Activated naive CD8-positive, alpha-beta T cell treated with anti-CD3 and anti-CD28 coated beads for 36 hours (primary cell): ENCODE measurements at regions not wholly inside any gene's neighbourhood (a gene's known extent, or its start where the extent isn't known, plus 50 kb on each side); places are given as distances from the start of the nearest gene placed in this dataset.

ENCODE experiments used
- DNase-seq: peaks from one replicate; pipeline ENCODE4 v3.0.0; 2021
- H3K27ac Mint-ChIP-seq: one replicate; pipeline ENCODE4 v1.8.0; 2022; ENCODE audit warnings: mild to moderate bottlenecking, moderate library complexity, mixed read lengths
- H3K27me3 Mint-ChIP-seq: one replicate; pipeline ENCODE4 v1.8.0; 2022; ENCODE audit warnings: mild to moderate bottlenecking, mixed read lengths
- H3K36me3 Mint-ChIP-seq: one replicate; pipeline ENCODE4 v1.8.0; 2021; ENCODE audit warnings: mild to moderate bottlenecking, mixed read lengths
- H3K4me1 Mint-ChIP-seq: one replicate; pipeline ENCODE4 v1.8.0; 2021; ENCODE audit warnings: mixed read lengths
- H3K4me3 Mint-ChIP-seq: one replicate; pipeline ENCODE4 v1.8.0; 2022; ENCODE audit warnings: mild to moderate bottlenecking, moderate library complexity, mixed read lengths
- H3K9me3 Mint-ChIP-seq: one replicate; pipeline ENCODE4 v1.8.0; 2022; ENCODE audit warnings: mixed read lengths

DNA sequence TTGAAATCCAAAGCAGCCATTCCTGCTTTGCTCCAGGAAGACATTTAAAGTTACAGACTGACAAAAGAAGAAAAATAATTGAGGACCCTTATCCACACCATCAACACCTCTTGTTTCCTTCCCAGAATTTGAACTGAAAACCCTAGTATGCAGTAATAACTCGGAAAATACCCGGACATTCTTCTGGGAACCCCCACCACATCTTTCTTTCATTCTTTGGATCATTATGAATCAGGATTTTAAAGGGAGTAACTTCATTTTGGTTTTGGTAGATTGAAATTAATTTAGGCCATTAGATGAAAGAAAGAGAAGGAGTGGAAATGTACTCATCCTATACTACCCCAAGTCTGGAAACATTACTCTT, 213.8 kb upstream of the MARCKS start:
- DNase-seq: no peak
- Mint-ChIP-seq H3K4me1 (no peaks in the 10 kb centered on the region), H3K36me3 (no peaks in the 10 kb centered on the region), H3K9me3 (no peaks in the 10 kb centered on the region), H3K27me3 (peaks cover 21% of the 10 kb centered on the region), H3K27ac (no peak overlapping the region), H3K4me3 (no peak overlapping the region)

DNA sequence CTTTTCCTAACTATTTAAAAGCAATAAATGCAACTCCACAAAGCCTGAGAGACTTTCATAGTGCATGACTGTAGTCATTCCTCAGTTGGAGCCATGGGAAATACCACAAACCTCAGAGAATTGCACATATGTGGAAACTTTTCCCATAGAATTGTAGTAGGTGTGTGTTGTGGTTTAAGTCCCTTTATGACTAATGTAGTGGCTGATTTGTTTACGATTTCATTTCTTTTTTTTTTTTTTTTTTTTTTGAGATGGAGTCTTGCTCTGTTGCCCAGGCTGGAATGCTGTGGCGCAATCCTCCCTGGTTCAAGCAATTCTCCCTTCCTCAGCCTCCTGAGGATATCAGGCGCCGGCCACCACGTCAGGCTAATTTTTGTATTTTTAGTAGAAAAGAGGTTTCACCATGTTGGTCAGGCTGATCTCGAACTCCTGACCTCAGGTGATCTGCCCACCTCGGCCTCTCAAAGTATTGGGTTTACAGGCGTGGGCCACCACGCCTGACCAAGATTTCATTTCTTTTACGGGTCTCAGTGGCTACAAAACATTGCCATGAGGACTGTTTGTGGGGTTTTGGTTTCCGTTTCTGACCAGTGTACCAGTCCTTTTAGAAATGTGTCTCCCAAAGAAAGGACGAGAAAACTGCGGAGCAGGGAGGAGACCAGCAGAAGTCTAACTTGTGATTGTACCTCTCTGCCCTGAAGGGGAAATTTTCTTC, 212.1 kb upstream of the MARCKS start:
- Mint-ChIP-seq H3K4me3 (no peak overlapping the region), H3K27ac (no peak overlapping the region), H3K9me3 (no peaks in the 10 kb centered on the region), H3K27me3 (peaks cover 22% of the 10 kb centered on the region), H3K36me3 (no peaks in the 10 kb centered on the region), H3K4me1 (no peaks in the 10 kb centered on the region)
- no peak for DNase-seq

DNA sequence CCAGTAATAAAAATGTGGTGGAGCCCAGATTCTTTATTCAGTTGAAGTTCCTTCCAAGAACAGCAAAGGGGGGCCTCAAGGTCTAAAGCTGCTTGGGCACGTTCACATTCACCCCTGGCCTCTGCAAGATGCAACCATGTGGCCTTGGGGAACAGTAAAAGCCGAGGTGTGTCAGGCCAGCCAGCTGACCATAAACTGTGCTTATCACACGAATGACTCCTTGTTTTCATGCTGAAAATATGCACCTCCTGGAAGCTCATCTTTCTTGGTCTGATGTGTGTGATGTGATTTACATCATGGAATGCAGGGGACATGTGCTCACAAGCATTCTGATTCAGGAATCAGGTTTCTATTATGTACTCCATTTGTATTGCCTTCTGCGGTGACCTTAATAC, 211.6 kb upstream of the MARCKS start:
- Mint-ChIP-seq H3K9me3 (no peaks in the 10 kb centered on the region), H3K4me3 (no peak overlapping the region), H3K27ac (no peak overlapping the region), H3K36me3 (no peaks in the 10 kb centered on the region), H3K4me1 (no peaks in the 10 kb centered on the region), H3K27me3 (peaks cover 22% of the 10 kb centered on the region)
- DNase-seq: no peak

DNA sequence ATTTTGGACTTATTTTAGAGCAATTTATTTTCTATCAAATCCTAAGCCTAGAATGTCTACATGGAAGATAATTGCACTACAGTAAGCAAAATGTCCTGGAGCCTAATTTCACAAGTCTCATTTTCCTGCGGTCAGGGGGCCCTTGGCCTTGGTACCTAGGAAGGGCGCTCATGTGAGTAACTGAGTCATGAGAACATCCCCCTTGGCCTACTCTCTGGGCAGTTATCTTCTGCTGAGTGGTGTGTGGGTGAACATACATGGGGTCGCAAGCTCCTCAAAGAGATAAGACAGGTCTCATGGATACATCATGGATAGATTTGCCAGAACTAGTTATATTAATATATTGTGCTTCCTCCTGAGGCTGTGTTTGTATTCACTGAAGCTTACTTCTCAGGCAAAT, 211.2 kb upstream of the MARCKS start:
- DNase-seq: no peak
- H3K4me3 Mint-ChIP-seq: no peak overlapping the region
- no peak overlapping the region for H3K27ac Mint-ChIP-seq
- H3K4me1 Mint-ChIP-seq: no peaks in the 10 kb centered on the region
- H3K27me3 Mint-ChIP-seq: peaks cover 26% of the 10 kb centered on the region
- no peaks in the 10 kb centered on the region for H3K9me3 Mint-ChIP-seq
- no peaks in the 10 kb centered on the region for H3K36me3 Mint-ChIP-seq

DNA sequence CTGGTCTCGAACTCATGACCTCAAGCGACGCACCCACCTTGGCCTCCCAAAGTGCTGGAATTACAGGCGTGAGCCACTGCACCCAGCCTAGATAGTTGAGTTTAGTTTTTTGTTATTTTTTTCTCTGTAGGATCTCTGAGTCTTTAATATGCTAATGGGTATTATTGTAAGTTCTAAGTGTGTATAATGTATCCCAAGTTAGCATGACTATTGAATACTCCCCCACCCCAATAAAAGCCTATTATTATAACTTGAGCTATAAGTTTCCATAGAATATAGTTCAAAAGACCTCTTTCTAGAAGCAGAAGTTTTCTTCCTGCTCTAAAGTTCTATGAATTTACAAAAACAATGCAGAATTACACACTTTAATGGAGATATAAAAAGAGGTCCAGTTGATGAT, 210.4 kb upstream of the MARCKS start:
- H3K36me3 Mint-ChIP-seq: no peaks in the 10 kb centered on the region
- no peaks in the 10 kb centered on the region for H3K9me3 Mint-ChIP-seq
- no peak for DNase-seq
- no peak overlapping the region for H3K27ac Mint-ChIP-seq
- H3K27me3 Mint-ChIP-seq: peaks cover 30% of the 10 kb centered on the region
- H3K4me3 Mint-ChIP-seq: no peak overlapping the region
- no peaks in the 10 kb centered on the region for H3K4me1 Mint-ChIP-seq

DNA sequence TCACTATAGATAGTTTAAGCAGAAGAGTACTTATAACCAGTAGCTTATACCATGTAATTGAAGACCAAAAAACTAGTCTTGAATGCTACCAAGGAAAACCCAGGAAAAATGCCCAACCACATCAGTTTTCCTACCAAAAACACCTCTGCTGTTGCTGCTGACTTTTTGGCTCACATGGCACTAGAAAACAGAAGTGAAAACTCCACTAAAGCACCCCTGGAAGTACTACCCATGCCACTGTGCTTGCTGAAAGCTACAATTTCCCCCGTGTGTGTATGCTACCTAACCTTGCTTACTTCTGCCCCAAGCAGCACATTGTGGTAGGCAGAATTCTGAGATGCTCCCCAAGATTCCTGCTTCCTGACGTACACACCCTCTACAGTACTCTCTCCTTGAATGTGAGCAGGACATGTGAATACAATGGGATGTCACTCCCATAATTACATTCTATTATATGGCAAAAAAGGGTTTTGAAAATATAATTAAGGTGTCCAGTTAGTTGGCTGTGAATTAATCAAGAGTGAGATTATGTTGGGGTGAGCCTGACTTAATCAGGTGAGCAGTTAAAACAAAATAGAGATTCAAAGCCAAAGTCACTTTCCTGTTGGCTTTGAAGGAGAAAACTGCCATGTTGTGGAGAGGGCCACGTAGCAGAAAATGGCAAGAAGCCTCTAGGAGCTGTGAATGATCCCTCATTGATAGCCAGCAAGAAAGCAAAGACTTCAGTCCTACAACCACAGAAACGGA, 209.8 kb upstream of the MARCKS start:
- H3K27ac Mint-ChIP-seq: no peak overlapping the region
- H3K27me3 Mint-ChIP-seq: peaks cover 28% of the 10 kb centered on the region
- no peaks in the 10 kb centered on the region for H3K4me1 Mint-ChIP-seq
- H3K4me3 Mint-ChIP-seq: no peak overlapping the region
- no peak for DNase-seq
- H3K36me3 Mint-ChIP-seq: no peaks in the 10 kb centered on the region
- H3K9me3 Mint-ChIP-seq: no peaks in the 10 kb centered on the region

DNA sequence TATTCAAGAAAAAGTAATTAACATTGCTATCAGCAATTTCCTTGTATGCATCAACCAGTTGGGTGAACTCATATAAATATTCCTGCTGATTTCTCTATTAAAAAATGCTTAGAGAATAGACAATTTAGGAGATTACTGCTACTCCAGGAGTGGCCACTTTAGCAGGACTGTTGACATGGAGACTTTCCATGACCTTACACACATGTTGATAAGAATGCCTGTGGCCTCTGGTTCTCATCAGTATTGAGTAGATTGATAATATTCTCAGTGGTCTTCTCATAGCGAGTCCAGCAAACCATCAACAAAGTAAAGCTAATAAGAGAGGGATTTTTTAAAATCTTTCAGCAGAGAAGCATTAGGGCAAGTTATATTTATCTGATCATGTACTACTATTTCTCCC, 208.4 kb upstream of the MARCKS start:
- no peaks in the 10 kb centered on the region for H3K36me3 Mint-ChIP-seq
- no peak overlapping the region for H3K27ac Mint-ChIP-seq
- H3K9me3 Mint-ChIP-seq: no peaks in the 10 kb centered on the region
- no peak for DNase-seq
- H3K27me3 Mint-ChIP-seq: peaks cover 24% of the 10 kb centered on the region
- no peak overlapping the region for H3K4me3 Mint-ChIP-seq
- no peaks in the 10 kb centered on the region for H3K4me1 Mint-ChIP-seq

DNA sequence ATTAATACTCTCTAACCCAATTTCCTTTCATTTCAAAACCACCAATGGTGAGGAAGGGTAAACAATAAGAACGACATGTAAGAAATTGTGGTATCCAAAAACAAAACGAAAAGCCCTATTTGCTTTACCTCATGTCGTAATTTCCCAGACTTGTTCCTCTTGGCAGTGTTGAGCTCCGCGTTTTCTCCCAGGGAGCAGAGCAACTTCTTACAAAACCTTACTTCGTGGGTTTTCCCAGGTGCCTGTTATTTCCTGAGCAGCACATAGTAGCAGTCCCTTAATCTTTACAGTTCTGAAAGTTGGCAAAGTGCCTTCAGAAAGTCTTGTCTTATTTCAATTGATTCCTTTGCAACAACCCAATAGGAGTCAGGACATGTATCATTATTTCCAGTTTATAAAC, 207.9 kb upstream of the MARCKS start:
- Mint-ChIP-seq H3K4me3 (no peak overlapping the region), H3K27ac (no peak overlapping the region), H3K27me3 (peaks cover 24% of the 10 kb centered on the region), H3K9me3 (no peaks in the 10 kb centered on the region), H3K4me1 (no peaks in the 10 kb centered on the region), H3K36me3 (no peaks in the 10 kb centered on the region)
- DNase-seq: no peak

DNA sequence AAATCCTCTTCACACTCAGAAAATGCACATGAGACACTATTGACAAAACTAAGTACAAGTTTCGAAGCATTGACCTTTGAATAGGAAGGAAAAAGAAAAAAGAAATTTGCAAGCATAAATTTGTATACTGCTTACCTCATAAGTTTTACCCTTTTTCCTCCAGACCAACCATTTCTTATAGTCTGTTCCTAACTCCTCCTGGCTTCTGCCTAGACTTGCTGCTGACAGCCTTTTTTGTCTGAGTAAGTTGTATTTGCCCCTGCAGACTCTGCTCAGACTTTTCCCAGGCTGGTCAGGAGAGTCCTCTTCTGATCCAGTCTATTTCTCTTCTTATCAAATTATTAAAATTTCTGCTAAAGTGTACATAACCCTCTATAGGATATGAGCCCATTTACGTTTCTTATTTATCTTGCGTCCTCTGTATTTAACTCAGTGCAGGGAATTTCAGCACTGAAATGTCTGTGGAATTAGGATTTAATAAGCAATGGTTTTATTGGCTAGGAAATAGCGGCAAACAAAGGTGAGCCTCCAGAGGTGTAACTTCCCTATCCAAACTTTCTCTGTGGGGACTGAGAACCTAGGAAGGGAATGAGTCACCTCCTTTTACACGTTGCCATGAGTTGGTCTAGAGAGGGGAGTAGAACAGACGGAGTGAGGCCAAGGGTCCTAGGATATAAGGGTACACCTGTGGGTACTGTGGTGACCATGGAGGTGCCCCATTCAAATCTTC, 207.1 kb upstream of the MARCKS start:
- Mint-ChIP-seq H3K36me3 (no peaks in the 10 kb centered on the region), H3K27ac (no peak overlapping the region), H3K27me3 (peaks cover 24% of the 10 kb centered on the region), H3K4me1 (peaks cover 3% of the 10 kb centered on the region), H3K9me3 (no peaks in the 10 kb centered on the region), H3K4me3 (no peak overlapping the region)
- DNase-seq: no peak

DNA sequence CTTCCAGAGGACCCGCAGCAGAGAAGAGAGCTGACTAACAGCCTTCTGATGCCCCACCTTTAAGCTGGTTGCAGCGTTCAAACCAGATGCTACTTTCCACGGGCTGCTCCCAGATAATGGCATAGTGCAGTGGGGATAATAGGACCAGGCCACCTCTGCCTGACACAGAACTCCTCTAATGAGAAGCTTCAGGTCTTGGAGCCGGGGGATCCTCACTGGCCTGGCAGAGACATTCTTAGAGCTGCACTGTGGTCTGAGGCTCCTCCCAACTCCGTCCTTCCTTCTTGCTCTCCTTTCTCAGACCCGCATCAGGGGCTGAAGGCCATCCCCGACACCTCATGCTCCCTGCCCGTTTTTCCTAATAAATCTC, 206.6 kb upstream of the MARCKS start:
- Mint-ChIP-seq H3K27me3 (peaks cover 24% of the 10 kb centered on the region), H3K9me3 (no peaks in the 10 kb centered on the region), H3K4me3 (no peak overlapping the region), H3K4me1 (peaks cover 3% of the 10 kb centered on the region), H3K36me3 (no peaks in the 10 kb centered on the region), H3K27ac (no peak overlapping the region)
- DNase-seq: no peak

DNA sequence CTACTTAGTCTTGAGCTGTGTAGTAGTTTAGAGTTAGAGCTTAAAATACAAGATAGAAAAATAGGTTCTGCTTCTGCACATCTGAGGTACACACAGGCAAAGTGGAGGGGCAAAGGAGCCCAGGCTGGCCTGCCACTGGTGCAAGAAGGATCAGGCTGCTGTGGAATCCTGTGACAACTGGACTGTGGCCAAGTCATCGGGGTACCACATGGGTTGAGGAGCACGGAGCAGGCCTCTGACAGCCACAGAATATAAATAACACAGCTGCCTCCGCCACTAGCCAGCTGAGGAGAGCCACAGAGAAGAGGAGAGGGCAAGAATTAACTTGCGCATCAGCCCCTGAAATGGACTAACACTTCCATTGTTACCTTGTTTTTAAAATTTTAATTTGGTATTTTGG, 206.0 kb upstream of the MARCKS start:
- Mint-ChIP-seq H3K27me3 (peaks cover 24% of the 10 kb centered on the region), H3K4me3 (no peak overlapping the region), H3K27ac (no peak overlapping the region), H3K9me3 (no peaks in the 10 kb centered on the region), H3K36me3 (no peaks in the 10 kb centered on the region), H3K4me1 (peaks cover 3% of the 10 kb centered on the region)
- no peak for DNase-seq

DNA sequence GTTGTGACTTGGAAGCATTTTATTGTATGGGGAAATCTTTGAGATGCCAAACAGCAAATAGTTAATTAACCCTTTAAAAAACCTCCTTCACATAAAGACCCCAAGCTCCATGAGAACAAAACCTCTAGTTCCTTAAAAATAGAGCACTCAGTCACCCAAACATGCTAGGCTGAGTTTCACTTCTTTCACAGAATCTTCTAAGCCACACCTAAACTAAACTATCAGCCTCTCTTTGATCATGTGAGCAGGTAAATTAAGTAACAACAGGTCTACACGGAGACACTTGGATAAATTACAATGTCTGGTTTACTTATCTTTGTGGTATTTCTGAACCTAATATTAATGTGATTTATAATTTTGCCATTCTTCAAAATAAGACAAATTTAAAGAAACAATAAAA, 205.2 kb upstream of the MARCKS start:
- H3K36me3 Mint-ChIP-seq: no peaks in the 10 kb centered on the region
- peaks cover 21% of the 10 kb centered on the region for H3K27me3 Mint-ChIP-seq
- H3K4me1 Mint-ChIP-seq: peaks cover 3% of the 10 kb centered on the region
- no peak for DNase-seq
- no peak overlapping the region for H3K27ac Mint-ChIP-seq
- no peaks in the 10 kb centered on the region for H3K9me3 Mint-ChIP-seq
- H3K4me3 Mint-ChIP-seq: no peak overlapping the region

DNA sequence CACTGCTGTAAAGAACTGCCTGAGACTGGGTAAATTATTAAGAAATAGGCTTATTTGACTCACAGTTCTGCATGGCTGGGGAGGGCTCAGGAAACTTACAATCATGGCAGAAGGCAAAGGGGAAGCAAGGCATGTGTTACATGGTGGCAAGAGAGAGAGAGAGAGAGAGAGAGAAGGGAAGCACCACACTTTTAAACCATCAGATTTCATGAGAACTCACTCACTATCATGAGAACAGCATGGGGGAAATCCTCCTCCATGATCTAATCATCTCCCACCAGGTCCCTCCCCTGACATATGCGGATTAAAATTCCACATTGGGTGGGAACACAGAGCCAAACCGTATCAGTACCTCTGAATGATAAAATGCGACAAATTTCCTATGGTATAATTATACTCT, 203.9 kb upstream of the MARCKS start:
- H3K9me3 Mint-ChIP-seq: no peaks in the 10 kb centered on the region
- H3K27ac Mint-ChIP-seq: no peak overlapping the region
- no peak overlapping the region for H3K4me3 Mint-ChIP-seq
- H3K27me3 Mint-ChIP-seq: peaks cover 21% of the 10 kb centered on the region
- peaks cover 3% of the 10 kb centered on the region for H3K4me1 Mint-ChIP-seq
- DNase-seq: no peak
- H3K36me3 Mint-ChIP-seq: no peaks in the 10 kb centered on the region

DNA sequence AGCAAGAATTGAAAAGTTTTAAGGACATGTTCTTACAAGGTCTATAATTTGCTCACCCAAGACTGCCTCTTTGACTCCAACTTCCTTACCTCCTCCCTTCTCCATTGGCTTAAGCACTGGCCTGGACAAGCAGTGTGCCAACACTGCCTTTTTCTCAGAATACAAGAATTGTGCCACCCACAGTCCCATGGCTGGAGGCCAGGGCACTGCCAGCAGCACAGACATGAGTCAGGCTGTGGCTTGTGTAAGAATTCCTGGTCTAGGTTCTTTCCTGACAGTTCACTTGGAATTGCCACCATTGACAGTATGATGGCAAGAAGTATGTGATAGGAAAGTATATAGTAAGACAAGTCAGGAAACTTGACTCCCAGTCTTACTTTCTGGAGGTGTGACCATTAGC, 202.7 kb upstream of the MARCKS start:
- Mint-ChIP-seq H3K27ac (no peak overlapping the region), H3K4me1 (peaks cover 3% of the 10 kb centered on the region), H3K4me3 (no peak overlapping the region), H3K9me3 (no peaks in the 10 kb centered on the region), H3K27me3 (peaks cover 18% of the 10 kb centered on the region), H3K36me3 (no peaks in the 10 kb centered on the region)
- no peak for DNase-seq

DNA sequence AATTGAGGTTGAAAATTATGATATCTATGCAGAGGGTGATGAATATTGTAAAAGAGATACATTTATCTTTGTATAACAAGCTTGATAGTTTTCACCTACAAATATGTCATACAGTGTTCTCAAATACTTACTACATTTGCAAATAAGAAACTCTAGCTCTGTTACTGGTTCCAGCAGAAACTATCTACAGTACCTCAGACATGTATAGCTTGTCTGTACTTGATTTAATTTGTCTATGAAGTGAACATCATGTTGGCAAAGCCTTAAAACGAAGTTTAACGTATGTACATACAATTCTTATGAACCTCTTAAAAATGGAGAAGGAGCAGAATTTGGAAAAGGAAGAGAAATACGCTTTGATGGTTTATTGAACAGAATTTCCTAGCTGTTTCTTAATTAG, 201.4 kb upstream of the MARCKS start:
- Mint-ChIP-seq H3K9me3 (no peaks in the 10 kb centered on the region), H3K27ac (no peak overlapping the region), H3K27me3 (peaks cover 15% of the 10 kb centered on the region), H3K4me3 (no peak overlapping the region), H3K4me1 (peaks cover 3% of the 10 kb centered on the region), H3K36me3 (no peaks in the 10 kb centered on the region)
- no peak for DNase-seq
